ENCODE measurements at regions not wholly inside any gene's neighbourhood (a gene's known extent, or its start where the extent isn't known, plus 50 kb on each side); places are given as distances from the start of the nearest gene placed in this dataset.

- in situ Hi-C loops (cut with HindIII; ENCODE audit: low pct_unique_long_range_greater_than_20kb, low sequenced_read_pairs): no loop called here
- no peak for TF ChIP-seq JUND (IDR thresholded peaks at IDR 0.05; ENCODE audit: low read depth)
- DNase-seq (ENCODE audit: low read depth in 1 of 2, low spot score in 1 of 2): peak in 1 of 2 experiments; percentile 79
Observed at GRCh38 chr5:32842813-32843530, 131.9 kb downstream of the NPR3 start.

- in situ Hi-C loops (cut with HindIII; ENCODE audit: low pct_unique_long_range_greater_than_20kb, low sequenced_read_pairs): no loop called here
- TF ChIP-seq JUND (IDR thresholded peaks at IDR 0.05; ENCODE audit: low read depth): no peak
- no peak for DNase-seq (ENCODE audit: low read depth in 1 of 2, low spot score in 1 of 2)
Observed at GRCh38 chr5:32843531-32843895, 132.4 kb downstream of the NPR3 start.

- in situ Hi-C loops (cut with HindIII; ENCODE audit: low pct_unique_long_range_greater_than_20kb, low sequenced_read_pairs): no loop called here
- DNase-seq (ENCODE audit: low read depth in 1 of 2, low spot score in 1 of 2): no peak
- no peak for TF ChIP-seq JUND (IDR thresholded peaks at IDR 0.05; ENCODE audit: low read depth)
Observed at GRCh38 chr5:32845171-32845570, 134.1 kb downstream of the NPR3 start.

GRCh38 chr5:32848120-32848519 lies 137.0 kb downstream of the NPR3 start:
- no peak for TF ChIP-seq JUND (IDR thresholded peaks at IDR 0.05; ENCODE audit: low read depth)
- in situ Hi-C loops (cut with HindIII; ENCODE audit: low pct_unique_long_range_greater_than_20kb, low sequenced_read_pairs): no loop called here
- no peak for DNase-seq (ENCODE audit: low read depth in 1 of 2, low spot score in 1 of 2)

- no peak for TF ChIP-seq JUND (IDR thresholded peaks at IDR 0.05; ENCODE audit: low read depth)
- in situ Hi-C loops (cut with HindIII; ENCODE audit: low pct_unique_long_range_greater_than_20kb, low sequenced_read_pairs): no loop called here
- no peak for DNase-seq (ENCODE audit: low read depth in 1 of 2, low spot score in 1 of 2)
Observed at GRCh38 chr5:32848681-32849080, 137.6 kb downstream of the NPR3 start.

- in situ Hi-C loops (cut with HindIII; ENCODE audit: low pct_unique_long_range_greater_than_20kb, low sequenced_read_pairs): no loop called here
- no peak for TF ChIP-seq JUND (IDR thresholded peaks at IDR 0.05; ENCODE audit: low read depth)
- DNase-seq (ENCODE audit: low read depth in 1 of 2, low spot score in 1 of 2): no peak
Observed at GRCh38 chr5:32850817-32851496, 139.8 kb downstream of the NPR3 start.

GRCh38 chr5:32851559-32852173 lies 140.5 kb downstream of the NPR3 start:
- in situ Hi-C loops (cut with HindIII; ENCODE audit: low pct_unique_long_range_greater_than_20kb, low sequenced_read_pairs): no loop called here
- no peak for DNase-seq (ENCODE audit: low read depth in 1 of 2, low spot score in 1 of 2)
- TF ChIP-seq JUND (IDR thresholded peaks at IDR 0.05; ENCODE audit: low read depth): no peak

GRCh38 chr5:32852535-32852934 lies 141.4 kb downstream of the NPR3 start:
- TF ChIP-seq JUND (IDR thresholded peaks at IDR 0.05; ENCODE audit: low read depth): no peak
- in situ Hi-C loops (cut with HindIII; ENCODE audit: low pct_unique_long_range_greater_than_20kb, low sequenced_read_pairs): no loop called here
- DNase-seq (ENCODE audit: low read depth in 1 of 2, low spot score in 1 of 2): peak in 1 of 2 experiments; percentile 38

GRCh38 chr5:32852976-32853375 lies 141.9 kb downstream of the NPR3 start:
- TF ChIP-seq JUND (IDR thresholded peaks at IDR 0.05; ENCODE audit: low read depth): no peak
- in situ Hi-C loops (cut with HindIII; ENCODE audit: low pct_unique_long_range_greater_than_20kb, low sequenced_read_pairs): no loop called here
- no peak for DNase-seq (ENCODE audit: low read depth in 1 of 2, low spot score in 1 of 2)

- no peak for TF ChIP-seq JUND (IDR thresholded peaks at IDR 0.05; ENCODE audit: low read depth)
- DNase-seq (ENCODE audit: low read depth in 1 of 2, low spot score in 1 of 2): peak in 1 of 2 experiments; percentile 12
- in situ Hi-C loops (cut with HindIII; ENCODE audit: low pct_unique_long_range_greater_than_20kb, low sequenced_read_pairs): no loop called here
Observed at GRCh38 chr5:32854473-32854872, 143.4 kb downstream of the NPR3 start.

- in situ Hi-C loops (cut with HindIII; ENCODE audit: low pct_unique_long_range_greater_than_20kb, low sequenced_read_pairs): no loop called here
- DNase-seq (ENCODE audit: low read depth in 1 of 2, low spot score in 1 of 2): no peak
- no peak for TF ChIP-seq JUND (IDR thresholded peaks at IDR 0.05; ENCODE audit: low read depth)
Observed at GRCh38 chr5:32859211-32859641, 148.1 kb downstream of the NPR3 start.

GRCh38 chr5:32865475-32865874 lies 154.4 kb downstream of the NPR3 start:
- no peak for DNase-seq (ENCODE audit: low read depth in 1 of 2, low spot score in 1 of 2)
- no peak for TF ChIP-seq JUND (IDR thresholded peaks at IDR 0.05; ENCODE audit: low read depth)
- in situ Hi-C loops (cut with HindIII; ENCODE audit: low pct_unique_long_range_greater_than_20kb, low sequenced_read_pairs): no loop called here

GRCh38 chr5:32866138-32866537 lies 155.0 kb downstream of the NPR3 start:
- in situ Hi-C loops (cut with HindIII; ENCODE audit: low pct_unique_long_range_greater_than_20kb, low sequenced_read_pairs): no loop called here
- no peak for TF ChIP-seq JUND (IDR thresholded peaks at IDR 0.05; ENCODE audit: low read depth)
- DNase-seq (ENCODE audit: low read depth in 1 of 2, low spot score in 1 of 2): no peak
